ENCODE measurements at regions not wholly inside any gene's neighbourhood (a gene's known extent, or its start where the extent isn't known, plus 50 kb on each side); places are given as distances from the start of the nearest gene placed in this dataset.

GRCh38 chr9:103625161-103625804 lies 468.8 kb upstream of the SMC2 start:
- TF ChIP-seq CTCF (IDR thresholded peaks at IDR 0.05) = no peak
- no peak for TF ChIP-seq POLR2A (IDR thresholded peaks at IDR 0.05)

Data from lower leg skin (tissue), 3 donors.